ENCODE measurements at regions not wholly inside any gene's neighbourhood (a gene's known extent, or its start where the extent isn't known, plus 50 kb on each side); places are given as distances from the start of the nearest gene placed in this dataset.

DNA sequence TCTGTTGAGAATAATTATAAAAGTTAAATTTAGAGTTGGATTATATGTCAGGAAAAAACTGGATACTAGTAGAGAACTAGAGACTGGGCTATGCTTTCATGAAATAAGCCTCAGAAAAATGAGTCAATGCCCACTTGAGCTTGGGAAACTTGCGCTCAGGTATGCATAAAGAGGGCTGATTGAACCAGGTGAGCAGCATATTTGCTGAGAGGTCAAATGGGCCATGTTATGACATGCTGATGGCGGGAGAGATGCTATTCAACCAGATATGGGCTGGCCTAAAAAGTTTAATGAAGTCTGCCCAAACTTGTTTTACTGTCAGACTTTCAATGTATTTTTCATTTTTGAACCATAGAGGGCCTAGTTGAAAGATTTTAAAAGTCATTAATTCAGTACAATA, 837.6 kb upstream of the GHITM start:
- no peak for DNase-seq (ENCODE audit: extremely low spot score)

GRCh38 chr10:83302623-83303022, 836.7 kb upstream of the GHITM start:
- no peak for DNase-seq (ENCODE audit: extremely low spot score)
- TF ChIP-seq, protein P1, sequence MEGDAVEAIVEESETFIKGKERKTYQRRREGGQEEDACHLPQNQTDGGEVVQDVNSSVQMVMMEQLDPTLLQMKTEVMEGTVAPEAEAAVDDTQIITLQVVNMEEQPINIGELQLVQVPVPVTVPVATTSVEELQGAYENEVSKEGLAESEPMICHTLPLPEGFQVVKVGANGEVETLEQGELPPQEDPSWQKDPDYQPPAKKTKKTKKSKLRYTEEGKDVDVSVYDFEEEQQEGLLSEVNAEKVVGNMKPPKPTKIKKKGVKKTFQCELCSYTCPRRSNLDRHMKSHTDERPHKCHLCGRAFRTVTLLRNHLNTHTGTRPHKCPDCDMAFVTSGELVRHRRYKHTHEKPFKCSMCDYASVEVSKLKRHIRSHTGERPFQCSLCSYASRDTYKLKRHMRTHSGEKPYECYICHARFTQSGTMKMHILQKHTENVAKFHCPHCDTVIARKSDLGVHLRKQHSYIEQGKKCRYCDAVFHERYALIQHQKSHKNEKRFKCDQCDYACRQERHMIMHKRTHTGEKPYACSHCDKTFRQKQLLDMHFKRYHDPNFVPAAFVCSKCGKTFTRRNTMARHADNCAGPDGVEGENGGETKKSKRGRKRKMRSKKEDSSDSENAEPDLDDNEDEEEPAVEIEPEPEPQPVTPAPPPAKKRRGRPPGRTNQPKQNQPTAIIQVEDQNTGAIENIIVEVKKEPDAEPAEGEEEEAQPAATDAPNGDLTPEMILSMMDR (IDR thresholded peaks at IDR 0.05), result no peak
- no peak for TF ChIP-seq EP300 (IDR thresholded peaks at IDR 0.05)
- no peak for TF ChIP-seq POLR2AphosphoS5 (IDR thresholded peaks at IDR 0.05)
- no peak for TF ChIP-seq POLR2A (IDR thresholded peaks at IDR 0.05; ENCODE audit: low read depth)
- intact Hi-C loops (cut with DNase I), result no loop called here
- WGBS, result 93% methylated on average over 1 of the region's 1 CpG
- H3K27me3 ChIP-seq, result no peaks in the 10 kb centered on the region
- no peak overlapping the region for H3K27ac ChIP-seq (replicated peaks in 1 of 4)
- H3K36me3 ChIP-seq, result no peaks in the 10 kb centered on the region
- H3K4me1 ChIP-seq, result no peaks in the 10 kb centered on the region
- H3K9me3 ChIP-seq, result no peaks in the 10 kb centered on the region
- no peak overlapping the region for H3K4me3 ChIP-seq

More for the DNA sequence above, 837.6 kb upstream of the GHITM start:
- 93% methylated on average over 2 of the region's 2 CpGs for WGBS
- Histone ChIP-seq H3K36me3 (no peaks in the 10 kb centered on the region), H3K27me3 (no peaks in the 10 kb centered on the region), H3K9me3 (no peaks in the 10 kb centered on the region), H3K27ac (replicated peaks in 1 of 4) (no peak overlapping the region), H3K4me1 (no peaks in the 10 kb centered on the region), H3K4me3 (no peak overlapping the region)
- no peak for TF ChIP-seq POLR2A (IDR thresholded peaks at IDR 0.05; ENCODE audit: low read depth)
- no peak for TF ChIP-seq POLR2AphosphoS5 (IDR thresholded peaks at IDR 0.05)
- TF ChIP-seq, protein P1 (IDR thresholded peaks at IDR 0.05), result no peak
- TF ChIP-seq EP300 (IDR thresholded peaks at IDR 0.05), result no peak
- intact Hi-C loops (cut with DNase I), result no loop called here

DNA sequence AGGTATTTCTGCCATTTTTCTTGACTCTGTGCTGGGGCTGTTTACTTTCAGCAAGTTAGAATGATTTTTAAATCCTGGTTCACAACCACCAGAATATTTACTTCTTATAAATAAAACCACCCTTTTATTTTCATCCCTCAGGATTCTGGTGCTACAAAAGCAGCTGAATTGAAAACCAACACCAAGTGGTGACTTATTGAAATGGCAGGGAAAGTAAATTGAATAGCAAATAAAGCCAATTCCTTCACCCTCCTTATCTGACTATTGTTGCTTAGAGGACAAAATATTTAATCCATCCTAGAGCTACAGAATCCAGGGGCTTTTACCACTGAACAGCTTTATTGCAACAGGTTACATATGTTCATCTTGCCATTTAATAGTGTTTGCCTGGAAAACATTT, 828.6 kb upstream of the GHITM start:
- intact Hi-C loops (cut with DNase I), result no loop called here
- TF ChIP-seq POLR2A (IDR thresholded peaks at IDR 0.05; ENCODE audit: low read depth) (no peak), POLR2AphosphoS5 (IDR thresholded peaks at IDR 0.05) (no peak), EP300 (IDR thresholded peaks at IDR 0.05) (no peak)
- TF ChIP-seq, protein P1 (IDR thresholded peaks at IDR 0.05), result no peak

GRCh38 chr10:83312570-83312969, 826.7 kb upstream of the GHITM start:
- Histone ChIP-seq H3K4me1 (no peaks in the 10 kb centered on the region), H3K36me3 (no peaks in the 10 kb centered on the region), H3K9me3 (peaks cover 0 to 3% (median 0%) of the 10 kb centered on the region in 4 donors), H3K27me3 (no peaks in the 10 kb centered on the region), H3K27ac (replicated peaks in 1 of 4) (no peak overlapping the region), H3K4me3 (no peak overlapping the region)
- 83% methylated on average over 3 of the region's 3 CpGs for WGBS
- DNase-seq (ENCODE audit: extremely low spot score), result no peak
- intact Hi-C loops (cut with DNase I), result no loop called here
- TF ChIP-seq, protein P1 (IDR thresholded peaks at IDR 0.05), result no peak
- no peak for TF ChIP-seq POLR2AphosphoS5 (IDR thresholded peaks at IDR 0.05)
- TF ChIP-seq POLR2A (IDR thresholded peaks at IDR 0.05; ENCODE audit: low read depth), result no peak
- TF ChIP-seq EP300 (IDR thresholded peaks at IDR 0.05), result no peak

More for the DNA sequence above, 828.6 kb upstream of the GHITM start:
- DNase-seq (ENCODE audit: extremely low spot score), result no peak
- Histone ChIP-seq H3K36me3 (no peaks in the 10 kb centered on the region), H3K4me1 (no peaks in the 10 kb centered on the region), H3K4me3 (no peak overlapping the region), H3K27ac (replicated peaks in 1 of 4) (no peak overlapping the region), H3K9me3 (no peaks in the 10 kb centered on the region), H3K27me3 (no peaks in the 10 kb centered on the region)

DNA sequence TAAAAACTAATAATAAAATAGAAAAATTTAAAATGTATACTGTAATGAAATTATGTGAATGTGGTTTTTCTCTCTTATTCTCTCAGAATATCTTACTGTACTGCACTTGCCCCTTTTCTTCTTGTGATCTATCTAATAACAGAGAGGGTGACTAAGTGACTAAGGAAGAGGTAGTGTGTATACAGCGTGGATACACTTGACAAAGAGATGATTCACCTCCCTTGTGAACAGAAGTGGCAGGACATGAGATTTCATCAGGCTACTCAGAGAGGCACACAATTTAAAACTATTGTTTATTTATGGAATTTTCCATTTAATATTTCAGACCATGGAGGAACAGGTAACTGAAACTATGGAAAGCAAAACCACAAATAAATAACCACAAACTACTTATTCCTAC, 806.6 kb upstream of the GHITM start:
- no peaks in the 10 kb centered on the region for H3K9me3 ChIP-seq

More for the DNA sequence above, 806.6 kb upstream of the GHITM start:
- Histone ChIP-seq H3K27ac (replicated peaks in 1 of 4) (no peak overlapping the region), H3K27me3 (no peaks in the 10 kb centered on the region), H3K4me3 (no peak overlapping the region), H3K36me3 (no peaks in the 10 kb centered on the region), H3K4me1 (no peaks in the 10 kb centered on the region)
- TF ChIP-seq, protein P1 (IDR thresholded peaks at IDR 0.05), result no peak
- no peak for TF ChIP-seq POLR2A (IDR thresholded peaks at IDR 0.05; ENCODE audit: low read depth)
- no peak for TF ChIP-seq EP300 (IDR thresholded peaks at IDR 0.05)
- TF ChIP-seq POLR2AphosphoS5 (IDR thresholded peaks at IDR 0.05), result no peak
- no peak for DNase-seq (ENCODE audit: extremely low spot score)
- intact Hi-C loops (cut with DNase I), result no loop called here
- WGBS, result 71% methylated on average over 1 of the region's 1 CpG
